ENCODE measurements at regions not wholly inside any gene's neighbourhood (a gene's known extent, or its start where the extent isn't known, plus 50 kb on each side); places are given as distances from the start of the nearest gene placed in this dataset.
A peak's percentile ranks its signal among the peaks of the same experiment; 100 is the strongest.

- Histone ChIP-seq H4K5ac (ENCODE audit: low read depth, low read length) (no peak overlapping the region), H2BK120ac (ENCODE audit: low read depth, low read length) (no peak overlapping the region), H3K18ac (ENCODE audit: low read depth, low read length) (no peak overlapping the region), H4K20me1 (ENCODE audit: insufficient read depth, low read length) (no peaks in the 10 kb centered on the region), H3K79me1 (ENCODE audit: low read depth in 1 of 2, low read length in 2 of 2) (no peaks in the 10 kb centered on the region), H3K4ac (ENCODE audit: low read depth, low read length) (no peak overlapping the region), H3K4me1 (ENCODE audit: control insufficient read depth, insufficient read depth, low read length) (no peaks in the 10 kb centered on the region), H3K23ac (ENCODE audit: low read depth, low read length) (no peak overlapping the region), H3K4me2 (ENCODE audit: low read depth, low read length) (no peak overlapping the region), H3K36me3 (ENCODE audit: control insufficient read depth, insufficient read depth, low read length) (no peaks in the 10 kb centered on the region), H3K4me3 (ENCODE audit: insufficient read depth, low read depth, low read length) (no peak overlapping the region), H2AK9ac (replicated peaks; ENCODE audit: low read depth, low read length, poor library complexity) (no peak overlapping the region), H3K9me3 (ENCODE audit: control insufficient read depth, insufficient read depth, low read length) (no peaks in the 10 kb centered on the region), H3K14ac (replicated peaks; ENCODE audit: low read depth, low read length) (no peak overlapping the region), H4K8ac (ENCODE audit: low read depth in 2 of 2, low read length in 2 of 2) (no peak overlapping the region), H2AFZ (replicated peaks; ENCODE audit: low read length, poor library complexity) (no peak overlapping the region), H3K27ac (ENCODE audit: insufficient read depth, low read length) (no peak overlapping the region), H3K9ac (ENCODE audit: low read depth, low read length) (no peak overlapping the region), H2AK5ac (ENCODE audit: low read depth, low read length) (no peak overlapping the region), H3K9me1 (ENCODE audit: insufficient read depth, low read length) (no peaks in the 10 kb centered on the region), H2BK5ac (ENCODE audit: low read depth, low read length, poor library complexity, severe bottlenecking) (no peak overlapping the region), H3K27me3 (ENCODE audit: control insufficient read depth, insufficient read depth, low read length) (no peaks in the 10 kb centered on the region), H2BK20ac (ENCODE audit: low read depth, low read length) (no peak overlapping the region), H4K91ac (ENCODE audit: insufficient read depth, low read depth, low read length) (no peak overlapping the region), H3K56ac (ENCODE audit: extremely low read depth, insufficient read depth, low read length) (no peak overlapping the region), H2BK15ac (ENCODE audit: low read depth, low read length) (no peak overlapping the region)
- no peak for ATAC-seq (ENCODE audit: low read depth)
- DNase-seq: peak; percentile 8
- CTCF ChIA-PET: no interaction called here
- TF ChIP-seq NFE2L2 (IDR thresholded peaks at IDR 0.05; ENCODE audit: low read depth, low read length) (0 out of 2 replicates have a peak, but pooled peaks have one; percentile 34), CTCF (conservative IDR thresholded peaks at IDR 0.05; ENCODE audit: low read depth, low read length) (no peak)
- no TSS peak for BruUV-seq (replicated peaks)
- intact Hi-C loops (cut with micrococcal nuclease): no loop called here
- in situ Hi-C loops (cut with MboI; ENCODE audit: low sequenced_read_pairs): no loop called here
- dilution Hi-C loops (cut with HindIII; ENCODE audit: low sequenced_read_pairs, unreplicated experiment): no loop called here
- WGBS, 2 experiments (ENCODE audit: extremely low coverage in 2 of 2, insufficient read length in 1 of 2): no CpG with 5 or more reads among the region's 4 CpGs
- POLR2A ChIA-PET (ENCODE audit: unreplicated experiment): no interaction called here
These were observed 298.3 kb downstream of the HS3ST1 start for GRCh38 chr4:11130195-11130970.

All from IMR-90 (cell line).